A673 (cell line): ENCODE measurements at regions not wholly inside any gene's neighbourhood (a gene's known extent, or its start where the extent isn't known, plus 50 kb on each side); places are given as distances from the start of the nearest gene placed in this dataset.

Experiments used
- BruUV-seq: library from RNA; stranded (reverse); fragments of 400-500 nt; replicated peaks from 2 replicates; lab custom pipeline; 2021; lab: Mats Ljungman, UMichigan
- CTCF ChIA-PET: fragments of 300-600 bp; sonication (Branson Sonifier 250); formaldehyde crosslinking; loops from one replicate; lab custom pipeline; 2022; ENCODE audit warnings: antibody characterized with exemption; lab: Charles Lee
- POLR2A ChIA-PET: fragments of 300-600 bp; sonication (Branson Sonifier 250); formaldehyde crosslinking; loops from one replicate; lab custom pipeline; 2022; ENCODE audit warnings: antibody characterized with exemption; ENCODE audit not compliant: low non-redundant PET; lab: Charles Lee
- DNase-seq: peaks from one replicate; pipeline ENCODE4 v3.0.0-alpha.2; 2015; ENCODE audit warnings: low spot score
- H3K27ac ChIP-seq: fragments of 200-600 bp; sonication (generic); 2 replicates; pipeline ENCODE4 v1.5.1; 2016; ENCODE audit warnings: mixed run types, low read depth, mild to moderate bottlenecking, mixed read lengths, antibody characterized with exemption, low read length; ENCODE audit not compliant: poor library complexity, severe bottlenecking
- H3K27me3 ChIP-seq: fragments of 200-600 bp; sonication (generic); replicated peaks from 2 replicates; pipeline ENCODE4 v1.6.1; 2017; ENCODE audit warnings: mixed run types, low read depth, mild to moderate bottlenecking, mixed read lengths, antibody characterized with exemption, low read length; ENCODE audit not compliant: insufficient read depth, poor library complexity
- H3K36me3 ChIP-seq: fragments of 200-600 bp; sonication (generic); 2 replicates; pipeline ENCODE4 v1.6.1; 2016; ENCODE audit warnings: mixed run types, mild to moderate bottlenecking, mixed read lengths, antibody characterized with exemption, low read length; ENCODE audit not compliant: insufficient read depth, poor library complexity, severe bottlenecking
- H3K4me1 ChIP-seq: fragments of 200-600 bp; sonication (generic); 2 replicates; pipeline ENCODE4 v1.6.1; 2017; ENCODE audit warnings: mixed run types, mild to moderate bottlenecking, mixed read lengths, antibody characterized with exemption, low read length; ENCODE audit not compliant: insufficient read depth, poor library complexity, severe bottlenecking
- H3K4me3 ChIP-seq: fragments of 200-600 bp; sonication (generic); 2 replicates; pipeline ENCODE4 v1.5.1; 2016; ENCODE audit warnings: low read depth, mixed run types, mild to moderate bottlenecking, mixed read lengths, low read length; ENCODE audit not compliant: poor library complexity, severe bottlenecking
- H3K9me3 ChIP-seq: fragments of 200-600 bp; sonication (generic); 2 replicates; pipeline ENCODE4 v1.6.1; 2016; ENCODE audit warnings: mixed run types, low read depth, mild to moderate bottlenecking, mixed read lengths, antibody characterized with exemption, low read length; ENCODE audit not compliant: poor library complexity, severe bottlenecking
- CTCF ChIP-seq: fragments of 300-800, 200-600 bp; sonication (generic); conservative IDR thresholded peaks from 2 replicates; pipeline ENCODE4 v1.5.1; 2017; ENCODE audit warnings: low read depth, mild to moderate bottlenecking, antibody characterized with exemption, low read length, moderate library complexity, mixed read lengths
- EZH2 ChIP-seq: fragments of 200-600 bp; sonication (generic); IDR thresholded peaks from 2 replicates; pipeline ENCODE4 v1.6.1; 2017; ENCODE audit warnings: borderline replicate concordance, low read depth, mild to moderate bottlenecking, mixed read lengths, antibody characterized with exemption, low read length; ENCODE audit not compliant: poor library complexity, severe bottlenecking
- intact Hi-C: fragments of 100-400 bp; cut with micrococcal nuclease; formaldehyde crosslinking; loops from one replicate; pipeline ENCODE4 v1.10.0; 2022; ENCODE audit not compliant: unreplicated experiment

- H3K9me3 ChIP-seq = no peaks in the 10 kb centered on the region
- intact Hi-C loops = no loop called here
- no peaks in the 10 kb centered on the region for H3K27me3 ChIP-seq
- no peak overlapping the region for H3K27ac ChIP-seq
- DNase-seq = no peak
- H3K4me3 ChIP-seq = no peak overlapping the region
- no TSS peak for BruUV-seq
- no peak for TF ChIP-seq EZH2
- no peak for TF ChIP-seq CTCF
- POLR2A ChIA-PET = no interaction called here
- H3K4me1 ChIP-seq = peaks cover 3% of the 10 kb centered on the region
- no peaks in the 10 kb centered on the region for H3K36me3 ChIP-seq
- CTCF ChIA-PET = no interaction called here
These were observed 51.5 kb upstream of the ARID1B start for GRCh38 chr6:156725712-156726111.

GRCh38 chr6:156720691-156721685 lies 56.2 kb upstream of the ARID1B start:
- TF ChIP-seq CTCF (no peak), EZH2 (no peak)
- Histone ChIP-seq H3K9me3 (no peaks in the 10 kb centered on the region), H3K4me1 (no peaks in the 10 kb centered on the region), H3K27me3 (no peaks in the 10 kb centered on the region), H3K4me3 (no peak overlapping the region), H3K27ac (no peak overlapping the region), H3K36me3 (no peaks in the 10 kb centered on the region)
- intact Hi-C loops = no loop called here
- BruUV-seq = no TSS peak
- DNase-seq = no peak
- ChIA-PET CTCF (no interaction called here), POLR2A (no interaction called here)

- no TSS peak for BruUV-seq
- H3K4me1 ChIP-seq = no peaks in the 10 kb centered on the region
- DNase-seq = no peak
- ChIA-PET CTCF (no interaction called here), POLR2A (no interaction called here)
- TF ChIP-seq CTCF = no peak
- TF ChIP-seq EZH2 = no peak
- H3K36me3 ChIP-seq = no peaks in the 10 kb centered on the region
- no peak overlapping the region for H3K27ac ChIP-seq
- intact Hi-C loops = no loop called here
- no peaks in the 10 kb centered on the region for H3K27me3 ChIP-seq
- H3K4me3 ChIP-seq = no peak overlapping the region
- H3K9me3 ChIP-seq = no peaks in the 10 kb centered on the region
These were observed 57.2 kb upstream of the ARID1B start for GRCh38 chr6:156719720-156720563.
